ENCODE measurements at regions not wholly inside any gene's neighbourhood (a gene's known extent, or its start where the extent isn't known, plus 50 kb on each side); places are given as distances from the start of the nearest gene placed in this dataset.

- peaks cover 25% of the 10 kb centered on the region for H3K27me3 Mint-ChIP-seq (ENCODE audit: insufficient read depth, low read depth, poor library complexity)
- TF ChIP-seq STAT1 (IDR thresholded peaks at IDR 0.05; ENCODE audit: unreplicated experiment): no peak
- no peak for TF ChIP-seq ZNF331 (CRISPR knock-in tag; IDR thresholded peaks at IDR 0.05; ENCODE audit: low read depth)
- no peak for TF ChIP-seq JUNB (IDR thresholded peaks at IDR 0.05; ENCODE audit: unreplicated experiment)
- TF ChIP-seq EZH2 (IDR thresholded peaks at IDR 0.05; ENCODE audit: low read depth, unreplicated experiment): no peak
- no peak for TF ChIP-seq ZNF114 (CRISPR knock-in tag; IDR thresholded peaks at IDR 0.05)
- TF ChIP-seq POLR2AphosphoS5 (IDR thresholded peaks at IDR 0.05; ENCODE audit: low read depth): no peak
- TF ChIP-seq ETS1 (IDR thresholded peaks at IDR 0.05): no peak
- TF ChIP-seq NANOG (IDR thresholded peaks at IDR 0.05; ENCODE audit: borderline replicate concordance): no peak
- TF ChIP-seq CTCF (conservative IDR thresholded peaks at IDR 0.05; ENCODE audit: low read depth in 2 of 2): no peak
- TF ChIP-seq EZH2phosphoT487 (IDR thresholded peaks at IDR 0.05; ENCODE audit: unreplicated experiment): no peak
- TF ChIP-seq REST (IDR thresholded peaks at IDR 0.05; ENCODE audit: unreplicated experiment): no peak
- no peak for TF ChIP-seq ZNF462 (CRISPR knock-in tag; IDR thresholded peaks at IDR 0.05)
- TF ChIP-seq CREB1 (CRISPR knock-in tag; IDR thresholded peaks at IDR 0.05; ENCODE audit: low read depth): no peak
- peaks cover 41% of the 10 kb centered on the region for H3K27me3 ChIP-seq (ENCODE audit: insufficient read depth)
Observed at GRCh38 chr1:47591801-47592200, 154.0 kb downstream of the FOXD2 start.

More at GRCh38 chr1:47591801-47592200, 154.0 kb downstream of the FOXD2 start:
- Histone ChIP-seq H3K9me2 (ENCODE audit: insufficient read depth) (no peaks in the 10 kb centered on the region), H3K27ac (ENCODE audit: low read depth) (no peak overlapping the region), H3F3A (replicated peaks; ENCODE audit: low read depth) (no peaks in the 10 kb centered on the region), H2AFZ (no peak overlapping the region), H4K20me1 (replicated peaks; ENCODE audit: insufficient read depth) (no peaks in the 10 kb centered on the region), H3K4me2 (no peak overlapping the region), H3K36me3 (ENCODE audit: insufficient read depth) (no peaks in the 10 kb centered on the region), H3K79me2 (replicated peaks; ENCODE audit: insufficient read depth) (no peaks in the 10 kb centered on the region), H3K4me3 (no peak overlapping the region), H3K4me1 (ENCODE audit: insufficient read depth) (peaks cover 4% of the 10 kb centered on the region; the same call in 1 of the 2 replicates)
- no peak overlapping the region for H3K27ac Mint-ChIP-seq
- no peak for DNase-seq (ENCODE audit: low spot score)
- no peaks in the 10 kb centered on the region for H3K9me3 Mint-ChIP-seq
- H3K4me1 Mint-ChIP-seq: peaks cover 3% of the 10 kb centered on the region; the same call in 1 of the 3 replicates
- H3K4me3 Mint-ChIP-seq: no peak overlapping the region
- no peaks in the 10 kb centered on the region for H3K36me3 Mint-ChIP-seq (ENCODE audit: low read depth)
- no peak for ATAC-seq
